AG04449 (cell line): ENCODE measurements at regions not wholly inside any gene's neighbourhood (a gene's known extent, or its start where the extent isn't known, plus 50 kb on each side); places are given as distances from the start of the nearest gene placed in this dataset.

ENCODE experiments used
- CTCF ChIA-PET: fragments of 350-600 bp; formaldehyde crosslinking; extraction: SDS; loops from one replicate; lab custom pipeline; 2021; ENCODE audit warnings: antibody characterized with exemption; lab: Yijun Ruan, JAX
- POLR2A ChIA-PET: fragments of 400-600, 350-600 bp; formaldehyde crosslinking; extraction: SDS; loops from one replicate; lab custom pipeline; 2020; ENCODE audit warnings: antibody characterized with exemption, inconsistent platforms; lab: Yijun Ruan, JAX
- DNase-seq: peaks from one replicate; pipeline ENCODE4 v3.0.0-alpha.2; 2010; ENCODE audit warnings: low read depth, low spot score
- H3K4me3 ChIP-seq: 2 replicates; pipeline ENCODE4 v1.5.1; 2011; ENCODE audit warnings: low read depth, mild to moderate bottlenecking, control low read depth, low read length
- CTCF ChIP-seq: IDR thresholded peaks from one replicate; pipeline ENCODE4 v1.5.1; 2011; ENCODE audit warnings: mild to moderate bottlenecking, moderate library complexity, low read length, control low read depth, inconsistent platforms; ENCODE audit not compliant: insufficient read depth; ENCODE audit errors: missing control alignments

GRCh38 chr10:98323221-98324164 lies 55.5 kb upstream of the LOXL4 start:
- TF ChIP-seq CTCF: no peak
- ChIA-PET POLR2A (interaction anchor here (0.6 to 2.1 kb wide), 9 partner anchors 10 to 71 kb away, joined by 3 to 16 read pairs (median 5); partner anchors contain the start of gene LOXL4), CTCF (interaction anchor here (0.6 to 4.6 kb wide), 8 partner anchors 8 to 71 kb away, joined by 3 to 64 read pairs (median 4); no protein-coding TSS in a partner anchor)
- peak; percentile 85 for DNase-seq
- no peak overlapping the region for H3K4me3 ChIP-seq

GRCh38 chr10:98321186-98321780 lies 53.3 kb upstream of the LOXL4 start:
- H3K4me3 ChIP-seq: no peak overlapping the region
- no peak for TF ChIP-seq CTCF
- no peak for DNase-seq
- POLR2A ChIA-PET: no interaction called here
- CTCF ChIA-PET: interaction anchor here (0.7 to 4.6 kb wide), 2 partner anchors 10 to 30 kb away, joined by 3 to 64 read pairs; no protein-coding TSS in a partner anchor

DNA sequence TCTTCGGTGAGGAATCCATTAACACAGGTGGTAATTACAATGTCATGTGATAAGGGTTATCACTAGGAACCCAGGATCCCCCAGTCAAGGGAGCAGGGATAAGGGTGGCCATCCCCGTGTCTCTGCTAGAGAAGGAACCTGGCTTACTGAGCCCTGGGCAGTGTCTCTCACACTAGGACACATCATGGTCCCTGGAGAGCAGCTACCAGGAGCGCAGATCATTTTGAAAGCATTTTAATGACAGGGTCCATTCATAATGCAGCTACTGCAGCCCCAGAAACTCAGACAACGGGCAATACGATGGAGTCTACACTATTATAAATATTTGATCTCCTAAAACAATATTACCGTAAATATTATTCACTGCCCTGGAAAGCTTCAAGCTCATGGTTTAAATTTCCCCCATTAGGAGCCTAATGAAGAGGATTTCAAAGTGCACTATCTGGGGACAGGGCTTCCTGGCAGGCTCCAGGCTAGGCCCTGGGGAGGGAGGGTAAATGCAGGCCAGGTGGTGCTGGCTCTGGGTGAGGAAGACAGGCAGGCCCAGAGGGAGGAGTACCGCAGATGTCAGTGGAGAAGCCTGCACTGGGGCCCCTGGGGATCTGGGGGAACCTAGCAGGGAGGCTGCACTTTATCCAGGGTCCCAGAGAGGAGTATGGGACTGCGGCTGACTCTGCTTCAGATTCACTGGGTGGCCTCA lies 52.6 kb upstream of the LOXL4 start:
- TF ChIP-seq CTCF: no peak
- no peak overlapping the region for H3K4me3 ChIP-seq
- DNase-seq: no peak
- POLR2A ChIA-PET: no interaction called here
- CTCF ChIA-PET: interaction anchor here (4.6 kb wide), 1 partner anchor 9 kb away, joined by 64 read pairs; no protein-coding TSS in a partner anchor

DNA sequence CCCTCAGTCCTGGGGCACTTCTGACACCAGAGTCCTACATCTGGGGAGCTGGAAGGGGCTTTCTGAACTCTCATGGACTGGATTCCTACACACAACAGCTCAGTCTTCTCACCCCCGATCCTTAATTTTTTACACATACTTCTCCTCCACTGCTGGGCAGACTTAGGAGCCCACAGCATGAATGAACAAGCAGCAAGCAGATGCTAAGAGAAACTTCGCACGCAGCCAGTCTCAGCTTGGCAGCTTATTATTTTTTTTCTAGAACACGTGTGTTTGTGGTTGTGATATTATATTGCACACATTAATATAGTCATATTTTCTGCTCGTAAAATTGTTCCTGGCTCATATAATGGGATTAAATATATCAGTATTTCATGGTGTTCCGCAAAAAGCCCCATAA lies 50.9 kb upstream of the LOXL4 start:
- CTCF ChIA-PET: interaction anchor here (0.9 to 1.9 kb wide), 4 partner anchors 9 to 76 kb away, joined by 3 to 14 read pairs (median 4); no protein-coding TSS in a partner anchor
- no peak overlapping the region for H3K4me3 ChIP-seq
- POLR2A ChIA-PET: no interaction called here
- no peak for DNase-seq
- TF ChIP-seq CTCF: no peak
